Type B pancreatic cell (in vitro differentiated cells): ENCODE measurements at regions not wholly inside any gene's neighbourhood (a gene's known extent, or its start where the extent isn't known, plus 50 kb on each side); places are given as distances from the start of the nearest gene placed in this dataset.

Experiments used
- DNase-seq: peaks from one replicate; pipeline ENCODE4 v3.0.0; 2021; ENCODE audit warnings: mixed read lengths; ENCODE audit not compliant: unreplicated experiment; ENCODE audit errors: extremely low spot score
- H3K27ac Mint-ChIP-seq: 2 replicates; pipeline ENCODE4 v1.8.0; 2021; ENCODE audit warnings: mild to moderate bottlenecking, mixed read lengths
- H3K27me3 Mint-ChIP-seq: 2 replicates; pipeline ENCODE4 v1.8.0; 2021; ENCODE audit warnings: mixed read lengths
- H3K36me3 Mint-ChIP-seq: 2 replicates; pipeline ENCODE4 v1.8.0; 2021; ENCODE audit warnings: mixed read lengths
- H3K4me1 Mint-ChIP-seq: one replicate; pipeline ENCODE4 v1.8.0; 2021; ENCODE audit warnings: mixed read lengths; ENCODE audit not compliant: unreplicated experiment
- H3K4me3 Mint-ChIP-seq: 2 replicates; pipeline ENCODE4 v1.8.0; 2021; ENCODE audit warnings: mild to moderate bottlenecking, mixed read lengths
- H3K9me3 Mint-ChIP-seq: 2 replicates; pipeline ENCODE4 v1.8.0; 2021; ENCODE audit warnings: mixed read lengths
- TF ChIP-seq, protein P1 (sequence below): fragments of 200-600 bp; sonication (generic); conservative IDR thresholded peaks from 2 replicates; pipeline ENCODE4 v1.5.0; 2021; ENCODE audit warnings: antibody characterized with exemption, mild to moderate bottlenecking

DNA sequence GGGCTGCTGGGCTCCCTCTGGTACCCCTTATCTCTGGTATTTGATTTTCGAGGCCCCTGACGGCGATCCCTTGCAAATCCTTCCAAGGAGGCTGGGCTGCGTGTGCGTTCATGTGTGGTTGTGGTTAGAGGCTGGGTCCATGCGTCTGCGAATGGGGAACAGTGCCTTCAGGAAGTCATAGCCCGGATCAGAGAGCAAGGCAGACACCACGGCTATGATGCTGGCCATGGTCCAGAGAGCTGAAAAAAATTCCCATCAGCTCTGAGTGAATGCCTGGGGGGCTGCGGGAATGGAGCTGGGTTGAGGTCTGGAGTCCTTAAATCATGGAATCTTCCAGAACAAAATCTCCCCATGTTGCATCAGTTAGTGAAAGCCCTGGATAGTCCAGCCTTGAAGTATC lies 145.5 kb downstream of the ACKR3 start:
- Mint-ChIP-seq H3K27ac (peak overlapping the region; percentile 60), H3K4me1 (peaks cover 62% of the 10 kb centered on the region), H3K4me3 (peak overlapping the region; percentile 56), H3K36me3 (no peaks in the 10 kb centered on the region), H3K9me3 (no peaks in the 10 kb centered on the region), H3K27me3 (peaks cover 21% of the 10 kb centered on the region)
- no peak for DNase-seq
- TF ChIP-seq, protein P1, sequence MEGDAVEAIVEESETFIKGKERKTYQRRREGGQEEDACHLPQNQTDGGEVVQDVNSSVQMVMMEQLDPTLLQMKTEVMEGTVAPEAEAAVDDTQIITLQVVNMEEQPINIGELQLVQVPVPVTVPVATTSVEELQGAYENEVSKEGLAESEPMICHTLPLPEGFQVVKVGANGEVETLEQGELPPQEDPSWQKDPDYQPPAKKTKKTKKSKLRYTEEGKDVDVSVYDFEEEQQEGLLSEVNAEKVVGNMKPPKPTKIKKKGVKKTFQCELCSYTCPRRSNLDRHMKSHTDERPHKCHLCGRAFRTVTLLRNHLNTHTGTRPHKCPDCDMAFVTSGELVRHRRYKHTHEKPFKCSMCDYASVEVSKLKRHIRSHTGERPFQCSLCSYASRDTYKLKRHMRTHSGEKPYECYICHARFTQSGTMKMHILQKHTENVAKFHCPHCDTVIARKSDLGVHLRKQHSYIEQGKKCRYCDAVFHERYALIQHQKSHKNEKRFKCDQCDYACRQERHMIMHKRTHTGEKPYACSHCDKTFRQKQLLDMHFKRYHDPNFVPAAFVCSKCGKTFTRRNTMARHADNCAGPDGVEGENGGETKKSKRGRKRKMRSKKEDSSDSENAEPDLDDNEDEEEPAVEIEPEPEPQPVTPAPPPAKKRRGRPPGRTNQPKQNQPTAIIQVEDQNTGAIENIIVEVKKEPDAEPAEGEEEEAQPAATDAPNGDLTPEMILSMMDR, result no peak

DNA sequence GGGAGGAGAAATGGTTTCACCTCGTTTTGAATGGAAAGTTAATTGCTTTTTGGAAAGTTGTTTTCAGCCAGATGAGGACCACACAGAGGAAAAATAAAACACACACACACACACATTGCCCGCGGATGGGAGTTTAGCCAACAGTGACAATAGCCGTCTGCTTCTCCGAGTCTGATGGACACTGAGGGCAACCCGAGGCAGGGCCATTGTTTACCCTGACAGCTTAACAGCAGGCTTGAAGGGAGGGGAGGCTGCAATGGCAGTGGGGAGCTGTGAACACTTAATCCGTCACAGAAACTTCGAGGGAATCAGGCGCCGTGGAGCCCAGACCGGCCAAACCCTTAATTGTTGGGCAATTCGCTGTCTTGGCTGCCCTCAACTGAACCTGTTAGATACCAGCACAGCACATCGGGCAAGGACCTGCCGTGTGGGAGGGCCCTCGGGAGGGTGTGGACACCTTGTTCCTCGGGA lies 145.9 kb downstream of the ACKR3 start:
- TF ChIP-seq, protein P1, result no peak
- peak overlapping the region; percentile 60 for H3K27ac Mint-ChIP-seq
- H3K27me3 Mint-ChIP-seq, result peaks cover 22% of the 10 kb centered on the region
- no peaks in the 10 kb centered on the region for H3K9me3 Mint-ChIP-seq
- H3K4me1 Mint-ChIP-seq, result peaks cover 65% of the 10 kb centered on the region
- H3K36me3 Mint-ChIP-seq, result no peaks in the 10 kb centered on the region
- DNase-seq, result no peak
- H3K4me3 Mint-ChIP-seq, result peak overlapping the region; percentile 56

DNA sequence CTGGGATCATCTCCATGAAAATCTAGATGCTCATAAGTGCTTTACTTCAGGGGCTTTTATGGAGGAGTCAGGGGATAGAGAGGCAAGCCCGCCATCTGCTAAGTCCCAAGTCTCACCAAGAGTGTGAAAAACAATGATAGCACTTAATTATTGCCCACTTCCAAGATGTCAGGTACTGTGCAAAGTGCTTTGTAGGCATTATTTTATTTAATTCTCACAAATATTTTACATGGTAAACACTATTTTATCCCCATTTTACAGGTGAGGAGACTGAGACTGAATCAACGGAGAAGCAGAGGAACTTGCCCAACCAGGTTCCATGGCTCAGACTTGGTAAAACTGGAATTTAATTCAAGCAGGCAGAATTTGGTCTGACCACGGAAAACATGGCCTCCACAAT lies 147.5 kb downstream of the ACKR3 start:
- Mint-ChIP-seq H3K36me3 (no peaks in the 10 kb centered on the region), H3K4me1 (peaks cover 74% of the 10 kb centered on the region), H3K4me3 (no peak overlapping the region), H3K27me3 (peaks cover 27% of the 10 kb centered on the region), H3K27ac (no peak overlapping the region), H3K9me3 (no peaks in the 10 kb centered on the region)
- TF ChIP-seq, protein P1, result no peak
- DNase-seq, result no peak

DNA sequence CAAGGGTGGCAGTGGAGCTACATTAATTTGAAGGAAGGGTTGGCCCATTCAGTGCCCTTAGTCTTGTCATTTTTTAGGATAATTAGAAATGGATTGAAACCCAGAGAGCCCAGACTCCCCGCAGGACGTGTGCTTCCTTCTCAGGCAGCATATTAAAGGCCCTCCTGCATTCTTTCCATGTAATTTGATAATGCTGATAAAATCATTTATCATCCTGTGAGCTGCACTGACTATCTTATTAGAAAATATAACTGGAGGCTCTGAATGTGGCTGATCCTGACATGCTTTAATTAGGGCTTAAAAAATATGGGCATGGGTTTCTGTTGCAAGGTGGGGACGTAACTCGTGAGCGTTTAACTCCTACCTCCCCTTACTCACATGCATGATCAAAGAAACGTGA lies 148.1 kb downstream of the ACKR3 start:
- DNase-seq, result no peak
- Mint-ChIP-seq H3K27me3 (peaks cover 27% of the 10 kb centered on the region), H3K4me1 (peaks cover 74% of the 10 kb centered on the region), H3K9me3 (no peaks in the 10 kb centered on the region), H3K36me3 (no peaks in the 10 kb centered on the region), H3K27ac (peak overlapping the region; percentile 33), H3K4me3 (peak overlapping the region; percentile 15)
- TF ChIP-seq, protein P1, result no peak

DNA sequence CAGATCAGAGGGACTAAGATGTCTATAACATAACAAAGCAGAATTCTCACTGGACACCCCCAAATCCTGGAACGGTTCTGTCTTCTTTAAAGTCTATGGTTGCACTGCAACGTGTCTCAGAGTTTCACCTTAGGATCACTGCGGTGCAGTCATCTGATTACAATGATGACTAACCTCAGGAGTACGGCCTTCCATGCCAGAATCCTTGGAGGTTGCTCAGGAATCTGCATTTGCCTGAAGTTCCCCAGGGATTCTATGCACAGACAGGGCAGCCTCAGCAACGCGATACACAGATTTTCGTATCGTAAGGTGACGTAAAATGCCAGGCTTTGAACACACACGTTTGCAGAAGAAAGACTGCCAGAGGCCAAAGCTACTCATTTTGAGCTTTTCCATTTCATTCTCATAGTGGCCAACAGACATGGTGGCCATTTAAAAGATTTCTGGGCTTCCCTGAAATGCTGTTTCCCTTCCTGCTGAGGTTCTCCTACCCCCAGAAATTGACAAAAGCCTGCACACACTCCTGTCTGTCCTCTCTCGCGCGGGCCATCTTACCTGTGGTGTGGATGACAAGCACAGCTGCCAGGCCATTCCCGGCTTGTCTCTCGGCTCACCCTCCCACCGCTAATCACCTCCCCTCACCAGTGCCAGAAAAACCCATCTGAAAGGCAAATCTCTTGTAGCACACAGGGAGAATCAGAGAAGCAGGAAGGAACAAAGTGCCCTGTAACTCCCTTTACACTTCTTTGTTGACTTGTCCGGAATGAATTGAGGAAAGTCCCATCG lies 148.8 kb downstream of the ACKR3 start:
- H3K36me3 Mint-ChIP-seq, result no peaks in the 10 kb centered on the region
- H3K9me3 Mint-ChIP-seq, result no peaks in the 10 kb centered on the region
- no peak for DNase-seq
- H3K4me1 Mint-ChIP-seq, result peaks cover 68% of the 10 kb centered on the region
- peaks cover 25% of the 10 kb centered on the region for H3K27me3 Mint-ChIP-seq
- TF ChIP-seq, protein P1, result no peak
- peak overlapping the region; percentile 33 for H3K27ac Mint-ChIP-seq
- H3K4me3 Mint-ChIP-seq, result peak overlapping the region; percentile 15
